ENCODE measurements at regions not wholly inside any gene's neighbourhood (a gene's known extent, or its start where the extent isn't known, plus 50 kb on each side); places are given as distances from the start of the nearest gene placed in this dataset.

- H3K27ac ChIP-seq (ENCODE audit: insufficient read depth, low read length): no peak overlapping the region
- TF ChIP-seq MAFK (IDR thresholded peaks at IDR 0.05; ENCODE audit: low read depth, low read length): no peak
- no peak for TF ChIP-seq MAZ (IDR thresholded peaks at IDR 0.05; ENCODE audit: borderline replicate concordance, low read depth, low read length)
- TF ChIP-seq NFE2L2 (IDR thresholded peaks at IDR 0.05; ENCODE audit: low read depth, low read length): no peak
- ChIA-PET POLR2A (ENCODE audit: unreplicated experiment) (no interaction called here), CTCF (no interaction called here)
- H3K4ac ChIP-seq (ENCODE audit: low read depth, low read length): no peak overlapping the region
- H2AK9ac ChIP-seq (replicated peaks; ENCODE audit: low read depth, low read length, poor library complexity): no peak overlapping the region
- H3K4me1 ChIP-seq (ENCODE audit: control insufficient read depth, insufficient read depth, low read length): no peaks in the 10 kb centered on the region
- WGBS, 2 experiments (ENCODE audit: extremely low coverage in 2 of 2, insufficient read length in 1 of 2): 90% methylated on average over 2 of the region's 2 CpGs; no CpG with 5 or more reads in 1 of the 2 experiments
- no peak overlapping the region for H3K23ac ChIP-seq (ENCODE audit: low read depth, low read length)
- no peak overlapping the region for H3K14ac ChIP-seq (replicated peaks; ENCODE audit: low read depth, low read length)
- H2AFZ ChIP-seq (replicated peaks; ENCODE audit: low read length, poor library complexity): no peak overlapping the region
- peaks cover 2% of the 10 kb centered on the region; the same call in 1 of the 2 replicates for H3K9me3 ChIP-seq (ENCODE audit: control insufficient read depth, insufficient read depth, low read length)
- no peak overlapping the region for H3K56ac ChIP-seq (ENCODE audit: extremely low read depth, insufficient read depth, low read length)
- no peak overlapping the region for H4K91ac ChIP-seq (ENCODE audit: insufficient read depth, low read depth, low read length)
- dilution Hi-C loops (cut with HindIII; ENCODE audit: low sequenced_read_pairs, unreplicated experiment): no loop called here
- intact Hi-C loops (cut with micrococcal nuclease): no loop called here
- in situ Hi-C loops (cut with MboI; ENCODE audit: low sequenced_read_pairs): no loop called here
- no peak overlapping the region for H3K18ac ChIP-seq (ENCODE audit: low read depth, low read length)
- no peak overlapping the region for H2AK5ac ChIP-seq (ENCODE audit: low read depth, low read length)
- H3K4me3 ChIP-seq (ENCODE audit: insufficient read depth, low read depth, low read length): no peak overlapping the region
- H2BK120ac ChIP-seq (ENCODE audit: low read depth, low read length): no peak overlapping the region
- no peaks in the 10 kb centered on the region for H3K79me1 ChIP-seq (ENCODE audit: low read depth in 1 of 2, low read length in 2 of 2)
- no peak overlapping the region for H3K9ac ChIP-seq (ENCODE audit: low read depth, low read length)
- H2BK5ac ChIP-seq (ENCODE audit: low read depth, low read length, poor library complexity, severe bottlenecking): no peak overlapping the region
- no peaks in the 10 kb centered on the region for H3K9me1 ChIP-seq (ENCODE audit: insufficient read depth, low read length)
- H3K36me3 ChIP-seq (ENCODE audit: control insufficient read depth, insufficient read depth, low read length): no peaks in the 10 kb centered on the region
- H2BK20ac ChIP-seq (ENCODE audit: low read depth, low read length): no peak overlapping the region
- H4K8ac ChIP-seq (ENCODE audit: low read depth in 2 of 2, low read length in 2 of 2): no peak overlapping the region
- no peaks in the 10 kb centered on the region for H3K27me3 ChIP-seq (ENCODE audit: control insufficient read depth, insufficient read depth, low read length)
- H3K4me2 ChIP-seq (ENCODE audit: low read depth, low read length): no peak overlapping the region
- BruUV-seq (replicated peaks): no TSS peak
- H2BK15ac ChIP-seq (ENCODE audit: low read depth, low read length): no peak overlapping the region
- DNase-seq: no peak
- no peaks in the 10 kb centered on the region for H4K20me1 ChIP-seq (ENCODE audit: insufficient read depth, low read length)
- H4K5ac ChIP-seq (ENCODE audit: low read depth, low read length): no peak overlapping the region
- no peak for ATAC-seq (ENCODE audit: low read depth)
Measured at GRCh38 chr7:146004805-146005204, 111.8 kb upstream of the CNTNAP2 start.

Data from IMR-90 (cell line).